Prostate gland (tissue), 2 donors: ENCODE measurements at regions not wholly inside any gene's neighbourhood (a gene's known extent, or its start where the extent isn't known, plus 50 kb on each side); places are given as distances from the start of the nearest gene placed in this dataset.

Source experiments
- CTCF ChIP-seq, 4 experiments: fragments of 200-600 bp in 2 of 4; fragments of 450-650 bp in 2 of 4; sonication (generic) in 2 of 4; IDR thresholded peaks; 1 replicate in 3 of 4; 2 replicates in 1 of 4; pipeline ENCODE4 v1.5.1; 2016 to 2019; ENCODE audit warnings: antibody characterized with exemption in 4 of 4, mild to moderate bottlenecking in 2 of 4, moderate library complexity in 2 of 4
- POLR2A ChIP-seq: fragments of 450-650 bp; IDR thresholded peaks from one replicate; pipeline ENCODE4 v1.6.1; 2016; ENCODE audit warnings: antibody characterized with exemption, mild to moderate bottlenecking
- POLR2AphosphoS5 ChIP-seq: sonication (generic); formaldehyde crosslinking; IDR thresholded peaks from one replicate; pipeline ENCODE4 v1.6.1; 2017; ENCODE audit warnings: antibody characterized with exemption

GRCh38 chrX:16376056-16376455, 208.8 kb downstream of the MAGEB17 start:
- TF ChIP-seq POLR2A (no peak), CTCF (IDR thresholded peaks at IDR 0.05) (no peak), POLR2AphosphoS5 (no peak)
